Calu3 (cell line): ENCODE measurements at regions not wholly inside any gene's neighbourhood (a gene's known extent, or its start where the extent isn't known, plus 50 kb on each side); places are given as distances from the start of the nearest gene placed in this dataset.

ENCODE experiments used
- BruUV-seq: library from RNA; stranded (reverse); fragments of 400-500 nt; replicated peaks from 2 replicates; lab custom pipeline; 2021; lab: Mats Ljungman, UMichigan
- CTCF ChIA-PET: fragments of 300-600 bp; sonication (Branson Sonifier 250); formaldehyde crosslinking; loops from one replicate; lab custom pipeline; 2022; ENCODE audit warnings: antibody characterized with exemption; lab: Charles Lee
- DNase-seq: peaks from one replicate; pipeline ENCODE4 v3.0.0; 2022
- H3K27ac Mint-ChIP-seq: one replicate; pipeline ENCODE4 v1.8.0; 2022; ENCODE audit warnings: mixed read lengths; ENCODE audit not compliant: unreplicated experiment
- H3K27me3 Mint-ChIP-seq: one replicate; pipeline ENCODE4 v1.8.0; 2022; ENCODE audit warnings: mixed read lengths; ENCODE audit not compliant: unreplicated experiment
- H3K36me3 Mint-ChIP-seq: one replicate; pipeline ENCODE4 v1.8.0; 2022; ENCODE audit warnings: mild to moderate bottlenecking, moderate library complexity, mixed read lengths; ENCODE audit not compliant: insufficient read depth, unreplicated experiment
- H3K4me1 Mint-ChIP-seq: one replicate; pipeline ENCODE4 v1.8.0; 2022; ENCODE audit warnings: mild to moderate bottlenecking, low read depth, mixed read lengths; ENCODE audit not compliant: unreplicated experiment
- H3K4me3 Mint-ChIP-seq: one replicate; pipeline ENCODE4 v1.8.0; 2022; ENCODE audit warnings: mild to moderate bottlenecking, low read depth, moderate library complexity, mixed read lengths; ENCODE audit not compliant: unreplicated experiment
- H3K9me3 Mint-ChIP-seq: one replicate; pipeline ENCODE4 v1.8.0; 2022; ENCODE audit warnings: low read depth, mixed read lengths; ENCODE audit not compliant: unreplicated experiment
- intact Hi-C: fragments of 100-400 bp; cut with micrococcal nuclease; formaldehyde crosslinking; loops from one replicate; pipeline ENCODE4 v1.10.0; 2022; ENCODE audit not compliant: unreplicated experiment
- TF ChIP-seq, protein P1 (sequence below): fragments of 200-600 bp; IDR thresholded peaks from one replicate; pipeline ENCODE4 v1.8.0; 2022; ENCODE audit warnings: antibody characterized with exemption; ENCODE audit not compliant: unreplicated experiment

DNA sequence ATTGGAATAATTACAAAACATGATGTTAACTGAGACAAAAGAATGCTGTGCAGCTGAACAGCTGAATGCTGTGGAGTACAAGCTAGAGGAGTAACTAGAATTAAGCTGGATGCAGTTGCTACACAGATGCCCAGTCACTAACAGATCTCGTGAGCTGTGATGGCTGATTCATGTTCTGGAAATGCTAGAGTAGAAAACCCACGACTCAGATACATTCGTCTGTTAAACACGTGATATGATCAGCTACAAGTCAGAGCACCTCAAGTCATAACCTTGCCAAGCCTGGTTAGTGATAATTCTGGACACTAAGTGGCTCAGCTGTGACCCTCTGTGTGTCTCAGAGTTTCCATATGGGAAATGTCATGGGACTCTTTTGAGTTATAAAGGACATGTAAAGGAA is 89.7 kb upstream of the ESRRG start:
- no peak for DNase-seq
- BruUV-seq = no TSS peak
- TF ChIP-seq, protein P1, sequence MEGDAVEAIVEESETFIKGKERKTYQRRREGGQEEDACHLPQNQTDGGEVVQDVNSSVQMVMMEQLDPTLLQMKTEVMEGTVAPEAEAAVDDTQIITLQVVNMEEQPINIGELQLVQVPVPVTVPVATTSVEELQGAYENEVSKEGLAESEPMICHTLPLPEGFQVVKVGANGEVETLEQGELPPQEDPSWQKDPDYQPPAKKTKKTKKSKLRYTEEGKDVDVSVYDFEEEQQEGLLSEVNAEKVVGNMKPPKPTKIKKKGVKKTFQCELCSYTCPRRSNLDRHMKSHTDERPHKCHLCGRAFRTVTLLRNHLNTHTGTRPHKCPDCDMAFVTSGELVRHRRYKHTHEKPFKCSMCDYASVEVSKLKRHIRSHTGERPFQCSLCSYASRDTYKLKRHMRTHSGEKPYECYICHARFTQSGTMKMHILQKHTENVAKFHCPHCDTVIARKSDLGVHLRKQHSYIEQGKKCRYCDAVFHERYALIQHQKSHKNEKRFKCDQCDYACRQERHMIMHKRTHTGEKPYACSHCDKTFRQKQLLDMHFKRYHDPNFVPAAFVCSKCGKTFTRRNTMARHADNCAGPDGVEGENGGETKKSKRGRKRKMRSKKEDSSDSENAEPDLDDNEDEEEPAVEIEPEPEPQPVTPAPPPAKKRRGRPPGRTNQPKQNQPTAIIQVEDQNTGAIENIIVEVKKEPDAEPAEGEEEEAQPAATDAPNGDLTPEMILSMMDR = no peak
- CTCF ChIA-PET = no interaction called here
- H3K27ac Mint-ChIP-seq = no peak overlapping the region
- H3K27me3 Mint-ChIP-seq = no peaks in the 10 kb centered on the region
- no peaks in the 10 kb centered on the region for H3K36me3 Mint-ChIP-seq
- H3K4me1 Mint-ChIP-seq = no peaks in the 10 kb centered on the region
- no peak overlapping the region for H3K4me3 Mint-ChIP-seq
- no peaks in the 10 kb centered on the region for H3K9me3 Mint-ChIP-seq
- intact Hi-C loops = no loop called here

DNA sequence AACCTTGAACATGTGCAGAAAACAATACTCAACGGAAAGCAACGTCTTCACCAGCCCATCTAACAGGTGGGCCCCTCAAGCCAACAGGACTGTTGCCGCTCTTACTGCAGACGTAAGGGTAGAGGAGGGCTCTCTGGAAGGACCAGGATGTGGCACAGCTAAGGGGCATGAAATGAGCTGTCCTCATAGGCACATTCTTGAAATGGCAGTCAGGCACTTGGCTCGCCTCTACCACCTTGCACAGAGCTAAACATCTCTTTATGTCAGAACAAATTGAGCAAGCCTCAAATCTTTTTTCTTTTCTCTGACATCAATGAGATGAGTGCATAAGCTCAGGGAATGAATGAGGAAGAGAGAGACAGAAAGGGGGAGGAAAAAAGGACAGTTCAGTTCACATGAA is 86.4 kb upstream of the ESRRG start:
- BruUV-seq = no TSS peak
- Mint-ChIP-seq H3K4me3 (no peak overlapping the region), H3K4me1 (no peaks in the 10 kb centered on the region), H3K9me3 (no peaks in the 10 kb centered on the region), H3K27me3 (no peaks in the 10 kb centered on the region), H3K27ac (no peak overlapping the region), H3K36me3 (no peaks in the 10 kb centered on the region)
- TF ChIP-seq, protein P1 = no peak
- no peak for DNase-seq
- CTCF ChIA-PET = no interaction called here
- intact Hi-C loops = no loop called here

DNA sequence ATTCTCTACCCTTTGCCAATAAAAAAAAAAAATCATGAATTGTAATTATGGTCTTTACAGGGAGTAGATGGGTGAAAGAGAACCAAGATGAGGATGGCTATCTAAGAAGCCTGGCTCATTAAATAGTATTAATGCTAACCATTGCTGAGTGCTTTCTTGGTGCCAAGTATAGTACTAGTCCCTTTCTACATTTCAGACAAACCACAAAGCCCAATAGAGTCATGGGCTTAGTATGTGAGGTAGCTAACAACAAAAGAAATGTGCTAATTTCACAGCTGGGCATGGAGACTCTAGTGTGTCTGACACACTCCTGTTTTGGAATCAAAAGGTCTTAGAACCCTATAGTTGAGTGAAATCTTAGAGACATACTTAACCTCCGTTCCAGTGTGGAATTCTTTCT is 84.5 kb upstream of the ESRRG start:
- no peak for DNase-seq

DNA sequence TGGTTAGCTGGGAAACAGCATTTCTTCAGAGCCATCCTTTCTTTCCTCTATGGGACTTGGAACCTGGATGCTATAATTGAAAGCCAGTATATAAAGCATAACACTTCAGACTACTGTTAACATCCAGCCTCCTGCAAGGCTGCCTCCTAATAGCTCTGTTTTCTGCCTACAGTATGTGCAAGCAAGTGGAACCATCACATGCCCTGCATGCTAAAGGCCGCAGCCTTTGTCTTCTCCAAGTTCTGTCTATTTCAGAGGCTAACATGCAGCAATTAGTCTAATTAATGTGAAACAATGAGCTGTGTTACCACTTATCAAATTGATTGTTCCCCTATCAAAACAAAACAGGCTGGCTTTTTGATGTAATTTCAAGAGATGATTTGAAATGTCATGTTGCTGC is 82.7 kb upstream of the ESRRG start:
- intact Hi-C loops = no loop called here
- H3K4me1 Mint-ChIP-seq = no peaks in the 10 kb centered on the region
- BruUV-seq = no TSS peak
- H3K4me3 Mint-ChIP-seq = no peak overlapping the region
- no peaks in the 10 kb centered on the region for H3K9me3 Mint-ChIP-seq
- H3K27ac Mint-ChIP-seq = no peak overlapping the region
- TF ChIP-seq, protein P1 = no peak
- no peak for DNase-seq
- no peaks in the 10 kb centered on the region for H3K36me3 Mint-ChIP-seq
- CTCF ChIA-PET = no interaction called here
- H3K27me3 Mint-ChIP-seq = no peaks in the 10 kb centered on the region

More for the DNA sequence above, 84.5 kb upstream of the ESRRG start:
- Mint-ChIP-seq H3K4me3 (no peak overlapping the region), H3K36me3 (no peaks in the 10 kb centered on the region), H3K4me1 (no peaks in the 10 kb centered on the region), H3K9me3 (no peaks in the 10 kb centered on the region), H3K27me3 (no peaks in the 10 kb centered on the region), H3K27ac (no peak overlapping the region)
- BruUV-seq = no TSS peak
- CTCF ChIA-PET = interaction anchor here (0.7 kb wide), 1 partner anchor 62 kb away, joined by 3 read pairs; no protein-coding TSS in a partner anchor
- intact Hi-C loops = no loop called here
- TF ChIP-seq, protein P1 = no peak
